Activated CD8-positive, alpha-beta T cell treated with anti-CD3 and anti-CD28 coated beads for 36 hours (primary cell): ENCODE measurements at regions not wholly inside any gene's neighbourhood (a gene's known extent, or its start where the extent isn't known, plus 50 kb on each side); places are given as distances from the start of the nearest gene placed in this dataset.

Source experiments
- ATAC-seq: fragments of 200-7000 bp; cut with Tn5 transposase; one replicate; pipeline ENCODE4 v1.10.0; 2021; ENCODE audit warnings: mild to moderate bottlenecking, moderate library complexity
- CTCF ChIA-PET: fragments of 350-600 bp; sonication (Branson Sonifier 250); formaldehyde crosslinking; loops from one replicate; lab custom pipeline; 2021; ENCODE audit warnings: antibody characterized with exemption; lab: Charles Lee
- POLR2A ChIA-PET: fragments of 350-600 bp; sonication (Branson Sonifier 250); formaldehyde crosslinking; loops from one replicate; lab custom pipeline; 2021; ENCODE audit warnings: antibody characterized with exemption; lab: Charles Lee
- DNase-seq: peaks from one replicate; pipeline ENCODE4 v3.0.0-alpha.2; 2020
- H3K27ac Mint-ChIP-seq: one replicate; pipeline ENCODE4 v1.8.0; 2021; ENCODE audit warnings: mild to moderate bottlenecking, mixed read lengths
- H3K27me3 Mint-ChIP-seq: one replicate; pipeline ENCODE4 v1.8.0; 2021; ENCODE audit warnings: mixed read lengths
- H3K36me3 Mint-ChIP-seq: one replicate; pipeline ENCODE4 v1.8.0; 2021; ENCODE audit warnings: low read depth, mixed read lengths
- H3K4me1 Mint-ChIP-seq: one replicate; pipeline ENCODE4 v1.8.0; 2021; ENCODE audit warnings: low read depth, mixed read lengths
- H3K4me3 Mint-ChIP-seq: one replicate; pipeline ENCODE4 v1.8.0; 2021; ENCODE audit warnings: mild to moderate bottlenecking, moderate library complexity, mixed read lengths
- H3K9me3 Mint-ChIP-seq: one replicate; pipeline ENCODE4 v1.8.0; 2021; ENCODE audit warnings: mixed read lengths
- CTCF ChIP-seq: fragments of 200-600 bp; IDR thresholded peaks from one replicate; pipeline ENCODE4 v1.8.0; 2022; ENCODE audit warnings: antibody characterized with exemption, mild to moderate bottlenecking
- intact Hi-C: fragments of 100-400 bp; cut with micrococcal nuclease; formaldehyde crosslinking; loops from one replicate; pipeline ENCODE4 v1.10.0; 2022

GRCh38 chr5:14937254-14937653 is 65.7 kb upstream of the ANKH start:
- intact Hi-C loops = no loop called here
- no peaks in the 10 kb centered on the region for H3K9me3 Mint-ChIP-seq
- CTCF ChIA-PET = no interaction called here
- peaks cover 11% of the 10 kb centered on the region for H3K4me1 Mint-ChIP-seq
- no peaks in the 10 kb centered on the region for H3K36me3 Mint-ChIP-seq
- ATAC-seq (no peak), DNase-seq (no peak)
- POLR2A ChIA-PET = interaction anchor here (0.6 kb wide), 1 partner anchor 212 kb away, joined by 3 read pairs; no protein-coding TSS in a partner anchor
- peaks cover 7% of the 10 kb centered on the region for H3K27me3 Mint-ChIP-seq
- no peak overlapping the region for H3K4me3 Mint-ChIP-seq
- no peak for TF ChIP-seq CTCF
- no peak overlapping the region for H3K27ac Mint-ChIP-seq

GRCh38 chr5:14936588-14936987 is 65.0 kb upstream of the ANKH start:
- H3K4me1 Mint-ChIP-seq = peaks cover 10% of the 10 kb centered on the region
- DNase-seq (no peak), ATAC-seq (no peak)
- TF ChIP-seq CTCF = no peak
- no peak overlapping the region for H3K4me3 Mint-ChIP-seq
- H3K36me3 Mint-ChIP-seq = no peaks in the 10 kb centered on the region
- CTCF ChIA-PET = no interaction called here
- intact Hi-C loops = no loop called here
- POLR2A ChIA-PET = no interaction called here
- peaks cover 7% of the 10 kb centered on the region for H3K27me3 Mint-ChIP-seq
- H3K27ac Mint-ChIP-seq = no peak overlapping the region
- H3K9me3 Mint-ChIP-seq = no peaks in the 10 kb centered on the region

GRCh38 chr5:14935341-14935740 is 63.8 kb upstream of the ANKH start:
- ChIA-PET POLR2A (no interaction called here), CTCF (no interaction called here)
- H3K9me3 Mint-ChIP-seq = no peaks in the 10 kb centered on the region
- H3K27me3 Mint-ChIP-seq = peaks cover 4% of the 10 kb centered on the region
- no peaks in the 10 kb centered on the region for H3K36me3 Mint-ChIP-seq
- DNase-seq = no peak
- TF ChIP-seq CTCF = no peak
- no peak overlapping the region for H3K27ac Mint-ChIP-seq
- intact Hi-C loops = no loop called here
- H3K4me3 Mint-ChIP-seq = no peak overlapping the region
- H3K4me1 Mint-ChIP-seq = peaks cover 10% of the 10 kb centered on the region
- no peak for ATAC-seq

GRCh38 chr5:14932902-14933469 is 61.4 kb upstream of the ANKH start:
- Mint-ChIP-seq H3K36me3 (no peaks in the 10 kb centered on the region), H3K4me1 (peaks cover 10% of the 10 kb centered on the region), H3K4me3 (no peak overlapping the region), H3K27ac (no peak overlapping the region), H3K27me3 (peaks cover 3% of the 10 kb centered on the region), H3K9me3 (no peaks in the 10 kb centered on the region)
- ChIA-PET POLR2A (no interaction called here), CTCF (interaction anchor here (0.7 to 1.8 kb wide), 3 partner anchors 62 to 206 kb away, joined by 3 to 7 read pairs (median 3); no protein-coding TSS in a partner anchor)
- intact Hi-C loops = no loop called here
- no peak for DNase-seq
- TF ChIP-seq CTCF = no peak
- ATAC-seq = no peak

- no peak for TF ChIP-seq CTCF
- no peak overlapping the region for H3K4me3 Mint-ChIP-seq
- intact Hi-C loops = no loop called here
- DNase-seq (no peak), ATAC-seq (no peak)
- H3K9me3 Mint-ChIP-seq = no peaks in the 10 kb centered on the region
- ChIA-PET CTCF (no interaction called here), POLR2A (no interaction called here)
- peaks cover 22% of the 10 kb centered on the region for H3K4me1 Mint-ChIP-seq
- H3K36me3 Mint-ChIP-seq = no peaks in the 10 kb centered on the region
- H3K27ac Mint-ChIP-seq = no peak overlapping the region
- H3K27me3 Mint-ChIP-seq = no peaks in the 10 kb centered on the region
Measured at GRCh38 chr5:14930486-14930885, 58.9 kb upstream of the ANKH start.
